ENCODE measurements at regions not wholly inside any gene's neighbourhood (a gene's known extent, or its start where the extent isn't known, plus 50 kb on each side); places are given as distances from the start of the nearest gene placed in this dataset.

GRCh38 chr1:59180735-59181134, 116.2 kb upstream of the FGGY start:
- no peaks in the 10 kb centered on the region for H3F3A ChIP-seq (ENCODE audit: low read depth)
- no peak overlapping the region for H3K9ac ChIP-seq (ENCODE audit: low read depth, low read length, poor library complexity, severe bottlenecking)
- H3K4me2 ChIP-seq (ENCODE audit: low read depth, low read length, poor library complexity, severe bottlenecking) = no peak overlapping the region
- H4K20me1 ChIP-seq (ENCODE audit: insufficient read depth, low read length, poor library complexity, severe bottlenecking) = no peaks in the 10 kb centered on the region
- TF ChIP-seq CTCF (conservative IDR thresholded peaks at IDR 0.05; ENCODE audit: low read length) = no peak
- TF ChIP-seq EZH2phosphoT487 (IDR thresholded peaks at IDR 0.05; ENCODE audit: borderline replicate concordance) = no peak
- H3K9me2 ChIP-seq (replicated peaks; ENCODE audit: low read depth, low read length) = no peaks in the 10 kb centered on the region
- no peak overlapping the region for H2AFZ ChIP-seq (ENCODE audit: low read length)
- no peaks in the 10 kb centered on the region for H3K9me3 ChIP-seq (ENCODE audit: insufficient read depth, low read depth, low read length)
- no peak overlapping the region for H3K4me3 ChIP-seq (ENCODE audit: low read length, poor library complexity, severe bottlenecking)
- no peaks in the 10 kb centered on the region for H3K27me3 ChIP-seq (ENCODE audit: insufficient read depth, low read length, poor library complexity, severe bottlenecking)
- H3K4me1 ChIP-seq (ENCODE audit: insufficient read depth, low read length, poor library complexity, severe bottlenecking) = no peaks in the 10 kb centered on the region
- H3K79me2 ChIP-seq (ENCODE audit: insufficient read depth, low read length) = no peaks in the 10 kb centered on the region
- no peaks in the 10 kb centered on the region for H3K36me3 ChIP-seq (ENCODE audit: insufficient read depth, low read length)

GRCh38 chr1:59183749-59184317, 113.1 kb upstream of the FGGY start:
- H3K36me3 ChIP-seq (ENCODE audit: insufficient read depth, low read length) = no peaks in the 10 kb centered on the region
- H3F3A ChIP-seq (ENCODE audit: low read depth) = no peaks in the 10 kb centered on the region

GRCh38 chr1:59184365-59184905, 112.5 kb upstream of the FGGY start:
- no peak overlapping the region for H3K4me2 ChIP-seq (ENCODE audit: low read depth, low read length, poor library complexity, severe bottlenecking)
- no peaks in the 10 kb centered on the region for H3K79me2 ChIP-seq (ENCODE audit: insufficient read depth, low read length)
- H3K9me3 ChIP-seq (ENCODE audit: insufficient read depth, low read depth, low read length) = no peaks in the 10 kb centered on the region
- no peaks in the 10 kb centered on the region for H3K36me3 ChIP-seq (ENCODE audit: insufficient read depth, low read length)
- no peaks in the 10 kb centered on the region for H3F3A ChIP-seq (ENCODE audit: low read depth)
- no peaks in the 10 kb centered on the region for H3K27me3 ChIP-seq (ENCODE audit: insufficient read depth, low read length, poor library complexity, severe bottlenecking)
- H3K9ac ChIP-seq (ENCODE audit: low read depth, low read length, poor library complexity, severe bottlenecking) = no peak overlapping the region
- H2AFZ ChIP-seq (ENCODE audit: low read length) = no peak overlapping the region
- H3K4me3 ChIP-seq (ENCODE audit: low read length, poor library complexity, severe bottlenecking) = no peak overlapping the region
- no peaks in the 10 kb centered on the region for H3K4me1 ChIP-seq (ENCODE audit: insufficient read depth, low read length, poor library complexity, severe bottlenecking)
- H4K20me1 ChIP-seq (ENCODE audit: insufficient read depth, low read length, poor library complexity, severe bottlenecking) = no peaks in the 10 kb centered on the region
- TF ChIP-seq EZH2phosphoT487 (IDR thresholded peaks at IDR 0.05; ENCODE audit: borderline replicate concordance) (no peak), CTCF (conservative IDR thresholded peaks at IDR 0.05; ENCODE audit: low read length) (no peak)
- no peaks in the 10 kb centered on the region for H3K9me2 ChIP-seq (replicated peaks; ENCODE audit: low read depth, low read length)

More at GRCh38 chr1:59183749-59184317, 113.1 kb upstream of the FGGY start:
- Histone ChIP-seq H3K27me3 (ENCODE audit: insufficient read depth, low read length, poor library complexity, severe bottlenecking) (no peaks in the 10 kb centered on the region), H3K4me3 (ENCODE audit: low read length, poor library complexity, severe bottlenecking) (no peak overlapping the region), H4K20me1 (ENCODE audit: insufficient read depth, low read length, poor library complexity, severe bottlenecking) (no peaks in the 10 kb centered on the region), H3K9me2 (replicated peaks; ENCODE audit: low read depth, low read length) (no peaks in the 10 kb centered on the region), H3K79me2 (ENCODE audit: insufficient read depth, low read length) (no peaks in the 10 kb centered on the region), H2AFZ (ENCODE audit: low read length) (no peak overlapping the region), H3K9me3 (ENCODE audit: insufficient read depth, low read depth, low read length) (no peaks in the 10 kb centered on the region), H3K4me2 (ENCODE audit: low read depth, low read length, poor library complexity, severe bottlenecking) (no peak overlapping the region), H3K9ac (ENCODE audit: low read depth, low read length, poor library complexity, severe bottlenecking) (no peak overlapping the region), H3K4me1 (ENCODE audit: insufficient read depth, low read length, poor library complexity, severe bottlenecking) (no peaks in the 10 kb centered on the region)
- TF ChIP-seq CTCF (conservative IDR thresholded peaks at IDR 0.05; ENCODE audit: low read length) (no peak), EZH2phosphoT487 (IDR thresholded peaks at IDR 0.05; ENCODE audit: borderline replicate concordance) (no peak)

Data from Loucy (cell line).